Hepatocyte (in vitro differentiated cells): ENCODE measurements at regions not wholly inside any gene's neighbourhood (a gene's known extent, or its start where the extent isn't known, plus 50 kb on each side); places are given as distances from the start of the nearest gene placed in this dataset.

Source experiments
- DNase-seq: peaks from one replicate; pipeline ENCODE4 v3.0.0-alpha.2; 2016; ENCODE audit warnings: low spot score
- H2AFZ ChIP-seq: fragments of 200-600 bp; sonication (generic); 2 replicates; pipeline ENCODE4 v1.6.0; 2016; ENCODE audit warnings: antibody characterized with exemption, mild to moderate bottlenecking
- H3K27ac ChIP-seq: fragments of 200-600 bp; sonication (generic); 2 replicates; pipeline ENCODE4 v1.5.1; 2016; ENCODE audit warnings: mild to moderate bottlenecking
- H3K27me3 ChIP-seq: fragments of 200-600 bp; sonication (generic); 2 replicates; pipeline ENCODE4 v1.6.1; 2016
- H3K36me3 ChIP-seq: fragments of 200-600 bp; sonication (generic); replicated peaks from 2 replicates; pipeline ENCODE4 v1.5.1; 2016; ENCODE audit warnings: low read depth; ENCODE audit not compliant: insufficient read depth
- H3K4me1 ChIP-seq: fragments of 200-600 bp; sonication (generic); 2 replicates; pipeline ENCODE4 v1.5.1; 2016; ENCODE audit warnings: mild to moderate bottlenecking, moderate library complexity; ENCODE audit not compliant: insufficient read depth
- H3K4me2 ChIP-seq: fragments of 200-600 bp; sonication (generic); 2 replicates; pipeline ENCODE4 v1.6.0; 2016
- H3K4me3 ChIP-seq: fragments of 200-600 bp; sonication (generic); 2 replicates; pipeline ENCODE4 v1.5.1; 2016; ENCODE audit warnings: mild to moderate bottlenecking
- H3K79me2 ChIP-seq: fragments of 200-600 bp; sonication (generic); 2 replicates; pipeline ENCODE4 v1.6.0; 2017; ENCODE audit warnings: mild to moderate bottlenecking
- H3K9me2 ChIP-seq: fragments of 200-600 bp; sonication (generic); replicated peaks from 2 replicates; pipeline ENCODE4 v1.6.0; 2017; ENCODE audit warnings: mild to moderate bottlenecking; ENCODE audit not compliant: insufficient read depth
- H3K9me3 ChIP-seq: fragments of 200-600 bp; sonication (generic); 2 replicates; pipeline ENCODE4 v1.5.1; 2016; ENCODE audit warnings: low read depth, mild to moderate bottlenecking
- H4K20me1 ChIP-seq: fragments of 200-600 bp; sonication (generic); 2 replicates; pipeline ENCODE4 v1.6.0; 2016; ENCODE audit warnings: mild to moderate bottlenecking; ENCODE audit not compliant: insufficient read depth, poor library complexity, severe bottlenecking
- CTCF ChIP-seq: fragments of 200-600 bp; sonication (generic); IDR thresholded peaks from 2 replicates; pipeline ENCODE4 v1.5.1; 2016; ENCODE audit warnings: antibody characterized with exemption, mild to moderate bottlenecking; ENCODE audit not compliant: poor library complexity
- EZH2 ChIP-seq: fragments of 200-600 bp; sonication (generic); IDR thresholded peaks from 2 replicates; pipeline ENCODE4 v1.6.1; 2016; ENCODE audit warnings: antibody characterized with exemption, mild to moderate bottlenecking, borderline replicate concordance
- EZH2phosphoT487 ChIP-seq: fragments of 200-600 bp; sonication (generic); IDR thresholded peaks from one replicate; pipeline ENCODE4 v1.6.1; 2018; ENCODE audit warnings: antibody characterized with exemption, mild to moderate bottlenecking, low read depth, moderate library complexity; ENCODE audit not compliant: unreplicated experiment, severe bottlenecking
- WGBS: methylation state at CpG from one replicate; pipeline ENCODE4 v1.1.6; 2016; ENCODE audit warnings: low lambda C conversion rate; ENCODE audit errors: missing lambda C conversion rate; 5-methylcytosine and 5-hydroxymethylcytosine counted together

DNA sequence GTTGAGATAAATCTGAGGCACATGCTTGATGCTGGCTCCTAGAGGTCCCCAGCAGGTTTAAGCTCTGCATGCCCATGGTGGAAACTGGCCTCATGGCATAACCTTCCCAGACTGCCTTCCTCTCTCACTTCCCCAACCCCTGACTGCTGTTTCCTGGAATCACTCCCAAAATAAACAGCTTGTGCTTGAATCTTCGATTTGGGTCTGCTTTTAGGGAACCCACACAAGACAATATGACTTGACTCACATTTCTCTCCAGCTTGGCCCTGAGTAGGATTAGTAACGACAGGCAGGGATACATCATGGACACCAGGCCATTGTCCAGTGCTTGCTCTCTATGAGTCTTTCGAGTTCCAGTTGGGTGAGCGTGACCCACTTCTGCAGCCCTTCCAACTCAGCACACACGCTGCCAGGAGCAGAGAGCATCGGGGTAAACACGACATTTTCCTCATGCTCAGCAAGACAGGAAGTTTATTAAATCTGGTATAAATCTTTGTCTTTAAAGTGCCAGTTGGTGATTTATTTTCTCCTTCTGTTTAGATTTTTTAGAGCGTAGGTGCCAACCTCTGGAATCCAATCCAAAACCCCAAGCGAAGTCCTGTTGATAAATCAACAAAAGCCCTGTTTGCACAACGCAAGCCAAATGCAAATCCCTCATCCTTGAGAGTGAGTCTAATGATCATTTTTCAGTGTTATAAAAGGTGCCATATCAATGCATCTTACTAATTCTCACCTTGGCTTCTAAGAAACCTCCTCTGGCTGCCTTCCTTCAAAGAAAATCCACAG is 135.0 kb downstream of the FOXA2 start:
- Histone ChIP-seq H3K9me3 (no peaks in the 10 kb centered on the region), H3K79me2 (no peaks in the 10 kb centered on the region), H2AFZ (no peak overlapping the region), H3K36me3 (no peaks in the 10 kb centered on the region), H3K4me3 (no peak overlapping the region), H3K27ac (no peak overlapping the region), H3K4me2 (no peak overlapping the region), H4K20me1 (no peaks in the 10 kb centered on the region), H3K9me2 (no peaks in the 10 kb centered on the region), H3K4me1 (no peaks in the 10 kb centered on the region), H3K27me3 (peaks cover 7% of the 10 kb centered on the region)
- TF ChIP-seq EZH2phosphoT487 (no peak), EZH2 (no peak), CTCF (no peak)
- WGBS: 67% methylated on average over 10 of the region's 10 CpGs
- DNase-seq: no peak

GRCh38 chr20:22447447-22447778 is 137.0 kb downstream of the FOXA2 start:
- Histone ChIP-seq H2AFZ (no peak overlapping the region), H3K4me2 (no peak overlapping the region), H3K4me1 (no peaks in the 10 kb centered on the region), H3K9me2 (no peaks in the 10 kb centered on the region), H3K9me3 (no peaks in the 10 kb centered on the region), H3K4me3 (no peak overlapping the region), H4K20me1 (no peaks in the 10 kb centered on the region), H3K27ac (no peak overlapping the region), H3K27me3 (peaks cover 7% of the 10 kb centered on the region), H3K36me3 (no peaks in the 10 kb centered on the region), H3K79me2 (no peaks in the 10 kb centered on the region)
- DNase-seq: no peak
- no peak for TF ChIP-seq EZH2
- TF ChIP-seq CTCF: no peak
- TF ChIP-seq EZH2phosphoT487: no peak
- WGBS: 35% methylated on average over 1 of the region's 1 CpG

DNA sequence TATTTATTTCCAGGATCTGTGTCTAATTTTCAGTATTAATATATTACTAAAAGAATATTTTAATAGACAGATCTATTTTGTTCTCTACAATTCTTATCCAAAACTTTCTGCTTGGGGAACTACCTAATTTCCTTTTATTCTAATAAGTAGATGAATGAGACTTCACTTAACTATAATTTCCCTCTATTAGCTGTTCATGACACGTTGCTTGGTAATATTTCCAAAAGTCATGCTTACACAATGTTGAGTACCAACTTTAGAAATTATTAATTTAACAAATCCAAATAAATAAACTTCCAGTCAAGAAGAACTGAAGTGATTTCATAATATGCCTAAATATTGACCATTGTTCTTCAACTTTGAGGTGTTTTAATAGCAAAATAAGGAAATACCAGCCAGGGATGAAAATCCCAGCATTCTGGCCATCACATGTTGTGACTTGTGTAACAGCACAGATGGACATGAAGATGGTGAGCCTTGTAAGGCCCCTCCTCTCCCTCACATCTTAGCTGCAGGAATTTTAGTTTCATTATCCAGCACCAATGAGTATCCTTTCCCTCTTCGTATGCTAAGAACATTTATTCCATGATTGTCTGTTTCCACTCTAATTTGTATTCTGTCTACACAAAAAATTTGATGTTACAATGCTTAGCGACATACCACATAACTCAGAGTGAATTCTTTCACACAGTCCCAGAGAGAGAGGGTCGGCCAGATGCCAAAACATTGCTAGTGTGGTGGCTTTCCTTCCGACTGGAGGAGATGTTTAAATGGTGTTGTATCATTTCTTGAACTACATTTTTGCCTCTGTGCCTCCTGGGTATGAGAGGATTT is 137.5 kb downstream of the FOXA2 start:
- H3K4me1 ChIP-seq: no peaks in the 10 kb centered on the region
- H3K9me3 ChIP-seq: no peaks in the 10 kb centered on the region
- H3K4me3 ChIP-seq: no peak overlapping the region
- no peaks in the 10 kb centered on the region for H3K36me3 ChIP-seq
- no peaks in the 10 kb centered on the region for H4K20me1 ChIP-seq
- 78% methylated on average over 5 of the region's 5 CpGs for WGBS
- H3K27ac ChIP-seq: no peak overlapping the region
- no peaks in the 10 kb centered on the region for H3K79me2 ChIP-seq
- no peaks in the 10 kb centered on the region for H3K9me2 ChIP-seq
- DNase-seq: no peak
- TF ChIP-seq CTCF (no peak), EZH2phosphoT487 (no peak), EZH2 (no peak)
- H3K27me3 ChIP-seq: peaks cover 7% of the 10 kb centered on the region
- H3K4me2 ChIP-seq: no peak overlapping the region
- no peak overlapping the region for H2AFZ ChIP-seq
